ENCODE measurements at regions not wholly inside any gene's neighbourhood (a gene's known extent, or its start where the extent isn't known, plus 50 kb on each side); places are given as distances from the start of the nearest gene placed in this dataset.
"Not testable (repeated sequence)": the region's sequence is repeated elsewhere in the genome, so short reads cannot be mapped to it uniquely, and the experiment has no call there.

DNA sequence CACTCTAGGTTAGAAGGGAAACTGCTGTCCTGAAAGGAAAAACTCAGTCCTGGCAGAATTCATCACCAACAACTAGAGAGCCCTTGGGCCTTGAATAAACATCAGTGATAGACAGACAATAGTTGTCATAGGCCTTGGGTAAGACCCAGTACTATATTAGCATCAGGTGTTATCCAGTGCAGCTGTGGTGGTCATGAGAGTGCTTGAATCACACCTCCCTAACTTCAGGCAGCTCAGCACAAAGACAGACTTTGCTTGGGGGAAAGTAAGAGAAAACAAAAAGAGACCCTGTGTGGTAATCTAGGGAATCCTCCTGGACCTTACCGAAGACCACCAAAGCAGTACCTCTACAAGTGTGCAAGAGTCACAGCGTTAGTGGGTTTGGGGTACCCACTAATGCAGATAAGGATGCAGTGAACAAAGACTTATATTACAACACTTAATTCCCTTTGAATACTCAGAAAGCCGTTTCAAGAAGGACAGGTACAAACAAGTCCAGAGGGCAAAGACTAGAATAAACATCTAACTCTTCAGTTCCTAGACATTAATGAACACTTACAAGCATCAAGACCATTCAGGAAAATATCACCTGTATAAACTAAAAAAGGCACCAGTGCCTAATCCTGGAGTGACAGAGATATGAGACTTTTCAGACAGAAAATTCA is 332.3 kb upstream of the EPHA3 start:
- DNase-seq (ENCODE audit: low read depth in 3 of 3, low spot score in 2 of 3), result no peak

DNA sequence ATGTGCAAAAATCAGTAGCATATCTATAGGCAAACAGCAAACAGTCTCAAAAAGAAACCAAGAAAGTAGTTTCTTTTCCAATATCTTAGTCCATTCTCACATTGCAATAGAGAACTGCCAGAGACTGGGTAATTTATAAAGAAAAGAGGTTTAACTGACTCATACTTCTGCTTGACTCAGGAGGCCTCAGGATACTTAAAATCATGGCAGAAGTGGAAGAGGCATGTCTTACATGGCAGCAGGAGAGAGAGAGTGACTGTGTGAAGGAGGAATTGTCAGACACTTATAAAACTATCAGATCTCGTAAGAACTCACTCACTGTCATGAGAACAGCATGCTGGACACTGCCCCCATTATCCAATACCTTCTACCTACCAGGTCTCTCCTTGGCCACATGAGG is 327.9 kb upstream of the EPHA3 start:
- no peak for DNase-seq (ENCODE audit: low read depth in 3 of 3, low spot score in 2 of 3)

DNA sequence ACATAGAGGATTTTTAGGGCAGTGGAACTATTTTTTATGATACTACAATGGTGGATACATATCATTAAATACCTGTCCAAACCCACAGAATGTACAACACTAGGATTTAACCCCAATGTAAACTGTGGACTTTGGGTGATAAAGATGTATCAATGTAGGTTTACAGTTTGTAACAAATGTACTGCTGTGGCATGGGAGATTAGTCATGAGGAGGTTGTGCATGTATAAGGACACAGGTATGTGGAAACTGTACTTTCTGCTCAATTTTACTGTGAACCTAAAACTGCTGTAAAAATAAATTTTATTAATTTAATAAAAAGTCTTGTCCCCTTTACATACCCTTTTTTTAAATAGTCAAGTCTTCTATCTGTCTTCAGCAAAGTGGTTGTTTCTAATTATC is 322.5 kb upstream of the EPHA3 start:
- DNase-seq (ENCODE audit: low read depth in 3 of 3, low spot score in 2 of 3), result no peak

DNA sequence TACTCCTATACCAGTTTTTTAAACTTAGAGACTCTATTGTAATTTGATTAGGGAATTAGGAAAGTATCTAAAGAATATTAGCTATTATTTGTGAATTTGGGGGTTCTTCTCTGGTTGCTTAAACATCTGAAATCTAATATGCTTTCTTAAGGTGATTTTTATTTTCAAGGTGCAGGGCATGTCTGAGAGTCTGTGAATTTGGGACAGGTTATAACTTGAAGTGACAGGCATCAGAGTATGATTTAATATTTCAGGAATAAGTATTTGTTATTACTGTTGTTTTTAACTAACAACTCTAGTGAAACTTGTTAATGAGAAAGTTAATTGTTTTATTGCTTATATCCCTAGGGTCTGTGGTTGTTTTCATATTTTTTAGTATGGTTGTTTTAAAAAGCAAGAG is 321.6 kb upstream of the EPHA3 start:
- DNase-seq (ENCODE audit: low read depth in 3 of 3, low spot score in 2 of 3), result no peak

DNA sequence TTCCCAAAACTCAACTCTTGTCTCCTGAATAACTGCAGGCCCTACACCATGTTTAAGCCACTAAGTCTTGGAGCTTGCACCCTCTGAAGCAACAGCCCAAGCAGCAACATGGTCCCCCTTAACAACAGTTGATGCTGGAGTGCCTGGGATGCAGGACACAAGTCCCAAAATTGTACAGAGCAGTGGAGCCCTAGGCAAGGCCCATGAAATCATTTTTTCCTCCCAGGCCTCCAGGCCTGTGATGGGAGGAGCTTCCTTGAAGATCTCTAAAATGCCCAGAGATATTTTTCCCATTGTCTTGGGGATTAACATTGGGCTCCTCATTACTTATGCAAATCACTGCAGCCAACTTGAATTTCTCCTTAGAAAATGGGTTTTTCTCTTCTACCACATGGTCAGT is 311.9 kb upstream of the EPHA3 start:
- no peak for DNase-seq (ENCODE audit: low read depth in 3 of 3, low spot score in 2 of 3)

DNA sequence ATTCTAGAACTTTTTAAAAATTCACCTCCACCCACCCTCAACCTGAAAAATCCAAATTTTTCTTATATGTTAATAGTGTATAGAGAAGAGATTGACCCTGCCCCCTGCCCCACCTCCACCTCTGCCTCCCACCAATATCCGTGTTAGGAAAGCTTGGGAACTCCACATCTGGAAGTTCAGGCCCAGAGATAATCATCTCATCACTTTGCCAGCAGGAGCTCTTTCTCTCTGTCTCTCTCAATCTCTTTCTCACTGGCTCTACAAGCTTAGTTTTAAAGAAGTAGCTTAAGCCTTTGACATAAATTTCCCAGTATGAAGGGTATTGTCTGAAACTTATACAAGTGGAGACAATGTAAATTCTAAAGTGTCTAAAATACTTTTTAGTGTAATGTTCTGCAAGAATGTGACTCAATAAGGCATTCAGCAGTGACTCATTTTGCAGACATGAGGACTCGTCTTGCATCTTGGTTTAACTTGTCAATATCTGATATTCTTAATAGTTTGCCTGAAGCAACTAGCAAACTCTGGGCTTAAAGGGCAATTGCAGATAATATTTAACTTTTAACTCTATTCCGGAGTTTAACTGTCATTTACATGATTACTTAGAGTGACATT is 299.8 kb upstream of the EPHA3 start:
- no peak for DNase-seq (ENCODE audit: low read depth in 3 of 3, low spot score in 2 of 3)

DNA sequence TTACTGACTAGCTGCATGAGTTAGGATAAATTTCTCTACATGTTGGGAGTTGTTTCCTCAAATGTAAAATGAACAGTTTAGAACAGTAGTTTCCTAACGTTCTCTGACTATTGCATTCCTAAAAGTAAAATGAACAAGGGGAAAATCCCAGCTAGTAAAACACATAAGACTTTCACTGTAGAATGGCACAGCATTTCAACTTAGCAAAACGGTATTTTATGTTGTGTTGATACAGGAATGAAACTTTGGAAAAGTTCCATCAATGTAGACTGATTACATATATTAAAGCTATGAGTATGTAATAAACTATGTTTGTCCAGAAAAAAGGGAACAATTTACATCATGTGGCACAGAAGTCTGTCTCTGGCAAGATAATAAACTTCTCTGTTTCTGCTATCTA is 297.4 kb upstream of the EPHA3 start:
- DNase-seq (ENCODE audit: low read depth in 3 of 3, low spot score in 2 of 3), result no peak

DNA sequence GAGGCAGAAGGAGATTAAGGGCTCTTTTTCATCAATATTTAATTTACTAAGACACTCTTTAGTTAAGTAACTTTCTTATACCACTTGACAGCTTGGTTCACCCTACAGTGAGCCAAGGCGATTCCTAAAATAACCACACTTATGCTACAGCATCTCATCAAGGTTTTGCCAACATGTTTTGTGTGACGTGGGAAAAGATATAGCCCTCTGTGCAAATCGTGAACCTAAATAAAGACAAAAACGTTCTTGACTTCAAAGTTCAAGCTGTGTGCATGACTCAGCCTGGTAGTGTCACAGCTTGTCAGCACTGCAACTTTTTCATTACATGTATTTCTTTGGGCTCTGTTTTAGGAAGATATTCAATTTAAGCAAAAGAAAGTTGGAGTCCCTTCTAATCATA is 297.0 kb upstream of the EPHA3 start:
- DNase-seq (ENCODE audit: low read depth in 3 of 3, low spot score in 2 of 3), result no peak

DNA sequence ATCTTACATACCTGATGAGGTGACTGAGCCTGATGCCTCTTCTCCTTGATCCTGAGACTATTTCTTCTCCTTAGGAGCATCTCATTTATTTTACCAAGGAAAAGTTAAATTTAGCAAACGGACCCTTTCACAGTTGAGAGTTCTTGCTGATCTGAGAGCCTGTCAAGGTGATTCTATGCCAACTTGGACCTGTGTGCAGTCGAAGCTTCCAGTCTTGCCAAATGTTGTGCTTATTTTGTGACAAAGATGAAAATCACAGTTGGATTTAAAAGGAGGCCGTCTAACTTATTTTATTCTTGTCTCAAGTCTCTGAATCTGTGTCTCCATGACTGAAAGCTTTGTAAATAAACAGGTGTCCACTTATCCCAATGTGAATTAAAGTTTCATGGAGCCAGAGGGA is 296.3 kb upstream of the EPHA3 start:
- DNase-seq (ENCODE audit: low read depth in 3 of 3, low spot score in 2 of 3), result no peak

GRCh38 chr3:88812576-88812975 is 294.8 kb upstream of the EPHA3 start:
- DNase-seq (ENCODE audit: low read depth in 3 of 3, low spot score in 2 of 3), result no peak

DNA sequence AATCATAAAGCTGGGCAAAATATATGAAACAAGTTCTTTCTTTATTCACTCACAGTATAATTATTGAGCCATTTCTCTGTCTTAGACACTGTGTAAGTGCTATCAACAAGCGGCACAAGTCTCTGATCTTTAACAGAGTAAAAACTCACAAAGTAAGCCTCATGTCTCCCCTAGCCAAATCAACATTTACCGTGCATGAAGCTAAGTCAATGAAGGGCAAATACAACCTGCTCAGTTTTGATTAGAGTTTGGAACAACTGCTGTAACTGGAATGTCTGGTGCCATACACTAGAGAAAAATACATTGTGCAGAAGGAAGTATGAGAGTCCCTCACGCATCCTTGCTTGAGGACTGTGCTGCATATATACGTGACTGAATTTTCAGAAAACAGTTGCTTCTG is 291.0 kb upstream of the EPHA3 start:
- DNase-seq (ENCODE audit: low read depth in 3 of 3, low spot score in 2 of 3), result no peak

DNA sequence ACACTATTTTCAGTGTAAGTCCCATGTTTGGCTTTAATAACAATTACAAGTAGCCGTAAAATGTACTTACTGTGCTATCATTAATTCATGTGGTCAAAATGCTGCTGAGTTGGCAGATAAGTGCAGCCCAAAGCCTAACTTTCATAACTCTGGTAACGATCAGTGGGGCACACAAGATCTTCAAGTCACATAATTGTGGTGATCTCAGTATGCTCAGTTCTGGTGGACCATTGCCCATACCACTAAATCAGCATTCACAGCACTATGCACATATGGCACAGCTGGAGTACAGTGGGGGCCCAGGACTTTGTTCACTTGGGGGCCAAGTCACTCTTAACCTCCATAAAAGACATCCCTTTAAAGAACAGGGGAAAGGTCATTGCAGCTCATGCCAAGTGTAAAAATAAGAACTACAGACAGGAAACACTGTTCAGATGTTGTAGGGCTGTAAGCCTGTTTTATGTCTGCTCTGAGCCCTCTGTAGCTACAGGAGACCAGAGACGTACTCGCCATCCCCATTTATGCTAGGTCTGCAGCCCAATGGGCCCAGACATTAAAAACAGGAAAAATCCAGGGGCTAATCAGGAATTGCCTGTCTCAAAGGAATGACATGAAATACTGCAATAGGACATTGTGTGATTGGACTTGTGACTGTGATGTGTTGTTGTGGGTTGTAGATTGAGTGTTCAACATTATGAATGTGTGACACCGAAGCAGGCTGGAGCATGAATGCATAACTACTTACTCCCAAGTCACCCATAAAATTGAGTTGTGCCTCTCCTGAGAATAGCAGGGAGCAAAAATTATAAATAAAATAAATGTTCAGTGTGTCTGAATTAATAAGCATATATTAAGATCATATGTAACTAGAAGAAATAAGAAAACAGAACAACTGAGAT is 282.5 kb upstream of the EPHA3 start:
- DNase-seq (ENCODE audit: low read depth in 3 of 3, low spot score in 2 of 3), result peak in 2 of 3 donors; percentile 13 to 16

GRCh38 chr3:88828466-88828865 is 279.0 kb upstream of the EPHA3 start:
- DNase-seq (ENCODE audit: low read depth in 3 of 3, low spot score in 2 of 3), result no peak

GRCh38 chr3:88852606-88853005 is 254.8 kb upstream of the EPHA3 start:
- no peak for DNase-seq (ENCODE audit: low read depth in 3 of 3, low spot score in 2 of 3)

- no peak for DNase-seq (ENCODE audit: low read depth in 3 of 3, low spot score in 2 of 3)
Measured at GRCh38 chr3:88863196-88863595, 244.2 kb upstream of the EPHA3 start.

DNA sequence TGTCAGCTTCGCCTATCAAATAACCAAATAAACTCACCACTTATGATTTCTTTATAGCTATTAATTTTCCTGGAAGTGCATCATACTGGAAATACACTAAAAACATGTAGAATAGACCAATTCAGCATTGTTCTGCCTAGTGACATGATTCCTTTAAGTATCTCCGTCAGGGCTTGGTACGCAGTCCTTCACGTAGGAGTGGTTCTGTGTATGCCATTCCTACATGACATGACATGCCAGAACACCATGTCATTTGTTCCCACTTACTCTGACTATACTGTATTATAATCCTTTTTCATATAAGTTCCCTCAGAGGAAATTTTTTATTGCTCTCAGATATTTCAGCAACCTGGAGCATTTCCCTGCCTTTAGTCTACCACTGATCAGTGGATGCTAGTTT is 230.7 kb upstream of the EPHA3 start:
- no peak for DNase-seq (ENCODE audit: low read depth in 3 of 3, low spot score in 2 of 3)

GRCh38 chr3:88879905-88880304 is 227.5 kb upstream of the EPHA3 start:
- DNase-seq (ENCODE audit: low read depth in 3 of 3, low spot score in 2 of 3), result no peak

GRCh38 chr3:88882121-88882520 is 225.3 kb upstream of the EPHA3 start:
- no peak for DNase-seq (ENCODE audit: low read depth in 3 of 3, low spot score in 2 of 3)

- not testable (repeated sequence) for DNase-seq (ENCODE audit: low read depth in 3 of 3, low spot score in 2 of 3)
Measured at GRCh38 chr3:88886624-88887023, 220.8 kb upstream of the EPHA3 start.

DNA sequence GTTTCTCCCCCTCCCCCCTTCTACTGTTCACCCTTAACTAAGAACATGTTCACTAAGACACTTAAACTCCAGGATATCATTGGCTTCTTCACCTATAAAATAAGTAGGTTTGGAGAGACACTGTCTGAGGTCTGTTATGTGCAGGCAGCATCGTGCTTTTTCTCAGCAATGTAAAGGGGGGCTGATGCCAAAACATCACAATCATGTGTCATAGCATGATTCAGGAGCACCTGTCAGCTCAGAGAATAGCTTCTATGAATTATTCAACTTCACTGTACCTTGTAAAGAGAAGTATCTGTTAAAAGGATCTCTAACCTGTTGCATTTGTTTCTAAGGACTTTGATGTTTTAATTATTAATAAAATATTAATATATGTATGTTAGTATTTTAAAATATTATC is 211.4 kb upstream of the EPHA3 start:
- no peak for DNase-seq (ENCODE audit: low read depth in 3 of 3, low spot score in 2 of 3)

DNA sequence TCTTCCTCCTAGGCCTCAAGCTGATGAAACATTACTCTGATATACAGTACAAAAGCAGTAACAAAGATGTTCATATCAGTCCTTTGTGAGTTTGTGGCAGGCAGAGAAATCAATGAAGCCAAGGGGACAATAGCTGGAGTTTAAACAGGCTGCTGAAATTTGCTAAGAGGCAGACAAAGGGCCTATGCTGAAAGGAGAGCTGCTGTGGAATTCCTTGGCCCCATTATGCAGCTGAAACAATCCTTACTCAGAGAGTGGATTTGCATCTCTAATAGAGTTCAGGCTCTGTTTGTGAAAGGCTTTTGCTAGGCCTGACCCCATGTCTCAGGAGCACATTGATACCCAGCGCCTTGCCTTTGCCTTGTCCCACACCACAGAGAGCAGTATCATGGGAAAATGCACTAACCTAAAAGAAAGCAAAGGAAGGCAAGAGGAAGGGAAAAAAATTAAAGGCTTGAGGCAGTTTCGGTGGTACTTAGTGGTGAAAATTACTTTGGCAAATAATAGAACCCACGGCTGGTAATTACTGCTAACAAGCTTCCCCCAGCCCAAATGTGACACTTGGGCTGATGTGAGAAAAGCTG is 195.0 kb upstream of the EPHA3 start:
- DNase-seq (ENCODE audit: low read depth in 3 of 3, low spot score in 2 of 3), result no peak

GRCh38 chr3:88918841-88919240 is 188.6 kb upstream of the EPHA3 start:
- DNase-seq (ENCODE audit: low read depth in 3 of 3, low spot score in 2 of 3), result no peak

All from right renal cortex interstitium (tissue), 3 donors.